CD8-positive, alpha-beta memory T cell (primary cell): ENCODE measurements at regions not wholly inside any gene's neighbourhood (a gene's known extent, or its start where the extent isn't known, plus 50 kb on each side); places are given as distances from the start of the nearest gene placed in this dataset.
"Not testable (repeated sequence)": the region's sequence is repeated elsewhere in the genome, so short reads cannot be mapped to it uniquely, and the experiment has no call there.

Source experiments
- CTCF ChIA-PET: fragments of 350-600 bp; sonication (Branson Sonifier 250); formaldehyde crosslinking; loops from one replicate; lab custom pipeline; 2021; ENCODE audit warnings: antibody characterized with exemption; lab: Charles Lee
- POLR2A ChIA-PET: fragments of 350-600 bp; sonication (Branson Sonifier 250); formaldehyde crosslinking; loops from one replicate; lab custom pipeline; 2021; ENCODE audit warnings: antibody characterized with exemption; lab: Charles Lee
- DNase-seq, 5 donors: peaks; one replicate each; pipeline versions ENCODE4 v3.0.0 to v3.0.0-alpha.2; 2020 to 2022; ENCODE audit warnings: mixed read lengths in 1 of 5
- H3K27ac ChIP-seq: one replicate; pipeline ENCODE4 v1.7.0; 2013; ENCODE audit warnings: low read depth, mild to moderate bottlenecking, low read length, moderate library complexity
- H3K27me3 ChIP-seq: 2 replicates; pipeline ENCODE4 v1.7.0; 2013; ENCODE audit warnings: low read length, mild to moderate bottlenecking; ENCODE audit not compliant: insufficient read depth, poor library complexity, severe bottlenecking
- H3K36me3 ChIP-seq: 2 replicates; pipeline ENCODE4 v1.7.0; 2013; ENCODE audit warnings: mild to moderate bottlenecking, low read length, moderate library complexity; ENCODE audit not compliant: insufficient read depth
- H3K4me1 ChIP-seq: 2 replicates; pipeline ENCODE4 v1.7.0; 2013; ENCODE audit warnings: mild to moderate bottlenecking, low read length, moderate library complexity; ENCODE audit not compliant: insufficient read depth
- H3K4me3 ChIP-seq: 2 replicates; pipeline ENCODE4 v1.7.0; 2013; ENCODE audit warnings: mild to moderate bottlenecking, low read length
- H3K9me3 ChIP-seq: 2 replicates; pipeline ENCODE4 v1.7.0; 2013; ENCODE audit warnings: mild to moderate bottlenecking, low read length
- H3K27ac Mint-ChIP-seq, 8 donors: one replicate each; pipeline ENCODE4 v1.8.0; 2020 to 2021; ENCODE audit warnings: mixed read lengths in 8 of 8, mild to moderate bottlenecking in 6 of 8, inconsistent platforms in 3 of 8, moderate library complexity in 3 of 8
- H3K27me3 Mint-ChIP-seq, 2 donors: one replicate each; pipeline ENCODE4 v1.8.0; 2020 to 2021; ENCODE audit warnings: mixed read lengths in 2 of 2, mild to moderate bottlenecking in 1 of 2, moderate library complexity in 1 of 2
- H3K36me3 Mint-ChIP-seq, 3 donors: one replicate each; pipeline ENCODE4 v1.8.0; 2020 to 2021; ENCODE audit warnings: mixed read lengths in 3 of 3, inconsistent platforms in 1 of 3, mild to moderate bottlenecking in 1 of 3
- H3K4me1 Mint-ChIP-seq, 3 donors: one replicate each; pipeline ENCODE4 v1.8.0; 2020 to 2021; ENCODE audit warnings: mixed read lengths in 3 of 3, inconsistent platforms in 1 of 3, mild to moderate bottlenecking in 1 of 3
- H3K4me3 Mint-ChIP-seq, 7 donors: one replicate each; pipeline ENCODE4 v1.8.0; 2020 to 2021; ENCODE audit warnings: mixed read lengths in 7 of 7, mild to moderate bottlenecking in 6 of 7, moderate library complexity in 4 of 7, inconsistent platforms in 2 of 7
- H3K9me3 Mint-ChIP-seq, 5 donors: one replicate each; pipeline ENCODE4 v1.8.0; 2020 to 2022; ENCODE audit warnings: mixed read lengths in 5 of 5, mild to moderate bottlenecking in 3 of 5, moderate library complexity in 2 of 5, inconsistent platforms in 1 of 5

DNA sequence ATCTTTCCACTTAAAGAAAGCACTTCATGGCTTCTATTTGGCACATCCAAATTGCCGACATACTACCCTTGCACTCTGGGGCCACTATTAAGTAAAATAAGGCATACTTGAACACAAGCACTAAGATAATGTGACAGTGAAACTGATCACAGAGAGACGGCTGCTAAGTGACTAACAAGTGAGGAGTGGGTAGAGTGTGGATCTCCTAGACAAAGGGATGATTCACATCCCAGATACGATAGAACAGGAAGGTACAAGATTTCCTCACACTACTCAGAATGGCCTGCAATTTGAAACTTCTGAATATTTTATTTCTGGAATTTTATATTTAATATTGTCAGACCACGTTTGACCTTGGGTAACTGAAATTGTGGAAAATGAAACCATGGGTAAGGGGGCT is 1721.8 kb upstream of the SPRY2 start:
- peaks cover 0 to 27% (median 6%) of the 10 kb centered on the region in 5 donors for H3K9me3 Mint-ChIP-seq
- no peaks in the 10 kb centered on the region for H3K36me3 ChIP-seq
- H3K4me1 Mint-ChIP-seq = no peaks in the 10 kb centered on the region
- no peak overlapping the region for H3K27ac ChIP-seq
- no peaks in the 10 kb centered on the region for H3K27me3 ChIP-seq
- no peak overlapping the region for H3K4me3 ChIP-seq
- no peaks in the 10 kb centered on the region for H3K4me1 ChIP-seq
- CTCF ChIA-PET = no interaction called here
- DNase-seq = no peak
- no peaks in the 10 kb centered on the region for H3K27me3 Mint-ChIP-seq
- H3K4me3 Mint-ChIP-seq = no peak overlapping the region
- no peak overlapping the region for H3K27ac Mint-ChIP-seq
- H3K9me3 ChIP-seq = no peaks in the 10 kb centered on the region
- POLR2A ChIA-PET = no interaction called here
- no peaks in the 10 kb centered on the region for H3K36me3 Mint-ChIP-seq

DNA sequence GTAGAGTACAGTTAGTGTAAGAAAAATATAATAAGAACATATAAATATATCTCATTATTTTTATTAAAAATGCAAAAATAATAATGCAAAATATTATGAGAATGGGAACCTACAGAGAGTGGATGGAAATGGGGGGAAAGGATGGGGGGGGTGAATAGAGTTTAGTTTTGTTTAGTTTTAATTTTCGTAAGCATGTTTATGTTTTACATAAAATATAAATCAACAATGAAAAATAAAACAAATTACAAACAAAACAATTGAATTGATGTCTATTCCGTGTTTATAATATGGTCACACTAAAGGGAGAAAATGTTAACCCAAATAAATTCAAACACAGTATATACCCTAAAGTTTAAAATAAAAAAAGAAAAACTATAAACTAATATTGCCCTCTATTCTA is 1717.4 kb upstream of the SPRY2 start:
- no peaks in the 10 kb centered on the region for H3K9me3 ChIP-seq
- no peaks in the 10 kb centered on the region for H3K4me1 ChIP-seq
- H3K27ac ChIP-seq = no peak overlapping the region
- H3K36me3 ChIP-seq = no peaks in the 10 kb centered on the region
- H3K27ac Mint-ChIP-seq = no peak overlapping the region
- no peak overlapping the region for H3K4me3 ChIP-seq
- POLR2A ChIA-PET = no interaction called here
- no peaks in the 10 kb centered on the region for H3K36me3 Mint-ChIP-seq
- no peak overlapping the region for H3K4me3 Mint-ChIP-seq
- H3K4me1 Mint-ChIP-seq = no peaks in the 10 kb centered on the region
- CTCF ChIA-PET = no interaction called here
- DNase-seq = no peak
- peaks cover 0 to 25% (median 3%) of the 10 kb centered on the region in 5 donors for H3K9me3 Mint-ChIP-seq
- no peaks in the 10 kb centered on the region for H3K27me3 ChIP-seq
- H3K27me3 Mint-ChIP-seq = no peaks in the 10 kb centered on the region

DNA sequence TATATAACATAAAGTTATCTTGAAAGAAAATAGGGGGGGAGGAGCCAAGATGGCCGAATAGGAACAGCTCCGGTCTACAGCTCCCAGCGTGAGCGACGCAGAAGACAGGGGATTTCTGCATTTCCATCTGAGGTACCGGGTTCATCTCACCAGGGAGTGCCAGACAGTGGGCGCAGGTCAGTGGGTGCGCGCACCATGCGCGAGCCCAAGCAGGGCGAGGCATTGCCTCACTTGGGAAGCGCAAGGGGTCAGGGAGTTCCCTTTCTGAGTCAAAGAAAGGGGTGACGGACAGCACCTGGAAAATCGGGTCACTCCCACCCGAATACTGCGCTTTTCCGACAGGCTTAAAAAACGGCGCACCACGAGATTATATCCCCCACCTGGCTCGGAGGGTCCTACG is 1704.4 kb upstream of the SPRY2 start:
- POLR2A ChIA-PET, DNase-seq, H3K36me3 Mint-ChIP-seq, H3K4me3 ChIP-seq, H3K27me3 Mint-ChIP-seq, H3K4me3 Mint-ChIP-seq, H3K36me3 ChIP-seq, H3K9me3 ChIP-seq, CTCF ChIA-PET, H3K27ac Mint-ChIP-seq, H3K27me3 ChIP-seq, H3K27ac ChIP-seq, H3K4me1 ChIP-seq, H3K4me1 Mint-ChIP-seq: not testable (repeated sequence)
- H3K9me3 Mint-ChIP-seq = peaks cover 2 to 21% (median 5%) of the 10 kb centered on the region in 5 donors

DNA sequence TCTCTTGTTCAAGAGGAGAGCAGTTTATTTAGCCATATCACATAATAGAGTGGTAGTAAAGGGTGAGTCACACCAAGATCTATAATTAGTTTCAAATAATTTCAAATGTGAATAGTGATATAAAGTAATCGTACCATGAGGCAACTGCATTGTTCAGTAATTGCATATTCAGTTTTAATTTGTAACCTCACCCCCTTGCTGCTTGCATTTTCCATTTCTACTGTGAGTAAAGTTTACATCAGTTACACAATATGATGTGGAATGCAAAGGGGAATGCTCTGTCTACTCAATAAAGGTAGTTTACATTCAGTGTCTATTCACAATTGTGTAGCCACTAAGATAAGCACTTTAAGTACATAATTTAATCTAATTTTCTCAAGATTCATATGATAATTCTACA is 1695.7 kb upstream of the SPRY2 start:
- ChIA-PET POLR2A (no interaction called here), CTCF (no interaction called here)
- Mint-ChIP-seq H3K36me3 (no peaks in the 10 kb centered on the region), H3K9me3 (peaks cover 2 to 45% (median 6%) of the 10 kb centered on the region in 5 donors), H3K4me1 (no peaks in the 10 kb centered on the region), H3K27ac (no peak overlapping the region), H3K4me3 (no peak overlapping the region), H3K27me3 (peaks cover 0 to 1% of the 10 kb centered on the region in 2 donors)
- H3K27ac ChIP-seq = no peak overlapping the region
- H3K4me3 ChIP-seq = no peak overlapping the region
- no peaks in the 10 kb centered on the region for H3K27me3 ChIP-seq
- H3K4me1 ChIP-seq = no peaks in the 10 kb centered on the region
- no peak for DNase-seq
- H3K36me3 ChIP-seq = no peaks in the 10 kb centered on the region
- H3K9me3 ChIP-seq = no peaks in the 10 kb centered on the region

DNA sequence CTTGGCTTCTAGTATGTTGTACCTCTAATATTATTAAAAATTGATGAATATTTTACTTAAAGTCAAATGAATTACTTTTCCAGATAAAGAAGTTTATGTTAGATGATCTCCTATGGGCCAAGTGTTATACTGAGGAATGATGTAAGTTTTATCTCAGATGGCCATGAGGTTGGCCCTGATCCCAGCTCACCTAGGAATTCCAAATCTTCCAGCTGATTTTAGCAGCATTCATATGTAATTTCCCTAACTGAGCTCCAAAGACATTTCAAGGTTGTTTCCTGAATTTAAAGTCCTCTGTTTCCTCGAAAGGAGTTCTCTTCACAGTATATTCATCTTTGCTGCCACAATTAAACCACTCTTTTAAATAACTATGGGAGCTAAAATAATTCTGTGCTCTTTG is 1670.4 kb upstream of the SPRY2 start:
- no peaks in the 10 kb centered on the region for H3K27me3 ChIP-seq
- H3K27me3 Mint-ChIP-seq = no peaks in the 10 kb centered on the region

DNA sequence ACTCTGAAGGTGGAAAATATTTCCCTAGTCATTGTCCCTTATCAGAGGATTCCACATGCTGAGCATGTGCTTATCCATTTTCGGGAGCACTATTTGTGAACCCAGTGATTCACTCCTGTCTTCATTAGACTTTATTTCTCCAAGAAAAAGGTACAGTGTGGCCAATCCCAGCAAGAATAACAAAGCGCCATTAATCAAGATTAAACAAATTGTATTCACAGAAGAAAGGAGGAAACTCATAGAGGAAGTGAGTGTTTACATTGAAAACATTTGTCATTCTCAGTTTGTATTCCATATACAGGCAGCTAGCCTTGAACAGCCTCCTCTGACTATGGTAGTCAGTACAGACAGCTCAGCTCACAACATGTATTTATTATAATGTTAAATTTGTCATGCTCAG is 1669.9 kb upstream of the SPRY2 start:
- no peaks in the 10 kb centered on the region for H3K4me1 Mint-ChIP-seq
- peaks cover 0 to 13% (median 6%) of the 10 kb centered on the region in 5 donors for H3K9me3 Mint-ChIP-seq
- Histone ChIP-seq H3K9me3 (no peaks in the 10 kb centered on the region), H3K4me3 (no peak overlapping the region), H3K4me1 (no peaks in the 10 kb centered on the region), H3K36me3 (no peaks in the 10 kb centered on the region), H3K27me3 (no peaks in the 10 kb centered on the region), H3K27ac (no peak overlapping the region)
- ChIA-PET CTCF (no interaction called here), POLR2A (no interaction called here)
- H3K4me3 Mint-ChIP-seq = no peak overlapping the region
- no peaks in the 10 kb centered on the region for H3K27me3 Mint-ChIP-seq
- H3K36me3 Mint-ChIP-seq = no peaks in the 10 kb centered on the region
- DNase-seq = no peak
- H3K27ac Mint-ChIP-seq = no peak overlapping the region

More for the DNA sequence above, 1670.4 kb upstream of the SPRY2 start:
- H3K9me3 Mint-ChIP-seq = peaks cover 0 to 13% (median 6%) of the 10 kb centered on the region in 5 donors
- no peak for DNase-seq
- H3K36me3 Mint-ChIP-seq = no peaks in the 10 kb centered on the region
- no peaks in the 10 kb centered on the region for H3K9me3 ChIP-seq
- ChIA-PET POLR2A (no interaction called here), CTCF (no interaction called here)
- no peaks in the 10 kb centered on the region for H3K36me3 ChIP-seq
- H3K4me3 Mint-ChIP-seq = no peak overlapping the region
- no peak overlapping the region for H3K27ac ChIP-seq
- no peaks in the 10 kb centered on the region for H3K4me1 ChIP-seq
- H3K4me3 ChIP-seq = no peak overlapping the region
- no peaks in the 10 kb centered on the region for H3K4me1 Mint-ChIP-seq
- H3K27ac Mint-ChIP-seq = no peak overlapping the region

DNA sequence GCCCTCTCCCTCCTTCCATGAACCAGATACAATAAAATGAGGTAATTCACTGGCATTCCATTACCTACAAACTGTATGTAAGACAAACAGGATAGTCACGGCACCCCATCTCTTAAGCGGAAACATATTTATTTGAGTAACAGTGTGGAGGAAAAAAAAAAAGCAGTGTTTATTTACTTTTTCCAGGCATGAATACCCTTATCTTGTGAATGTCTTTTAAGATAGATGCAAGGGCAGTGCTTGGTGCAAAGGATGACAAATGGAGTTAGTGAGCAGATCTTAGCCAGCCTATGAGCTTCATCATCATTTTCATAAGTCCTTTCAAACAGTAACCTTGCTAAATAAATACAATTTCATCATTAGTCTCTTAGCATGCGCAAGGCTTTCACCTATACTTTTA is 1661.8 kb upstream of the SPRY2 start:
- no peak for DNase-seq
- no peak overlapping the region for H3K4me3 Mint-ChIP-seq
- CTCF ChIA-PET = no interaction called here
- no peaks in the 10 kb centered on the region for H3K36me3 Mint-ChIP-seq
- Histone ChIP-seq H3K4me3 (no peak overlapping the region), H3K27me3 (no peaks in the 10 kb centered on the region), H3K36me3 (no peaks in the 10 kb centered on the region), H3K27ac (no peak overlapping the region), H3K9me3 (no peaks in the 10 kb centered on the region), H3K4me1 (no peaks in the 10 kb centered on the region)
- H3K27ac Mint-ChIP-seq = no peak overlapping the region
- POLR2A ChIA-PET = no interaction called here
- no peaks in the 10 kb centered on the region for H3K27me3 Mint-ChIP-seq
- H3K9me3 Mint-ChIP-seq = peaks cover 0 to 32% (median 5%) of the 10 kb centered on the region in 5 donors
- no peaks in the 10 kb centered on the region for H3K4me1 Mint-ChIP-seq

DNA sequence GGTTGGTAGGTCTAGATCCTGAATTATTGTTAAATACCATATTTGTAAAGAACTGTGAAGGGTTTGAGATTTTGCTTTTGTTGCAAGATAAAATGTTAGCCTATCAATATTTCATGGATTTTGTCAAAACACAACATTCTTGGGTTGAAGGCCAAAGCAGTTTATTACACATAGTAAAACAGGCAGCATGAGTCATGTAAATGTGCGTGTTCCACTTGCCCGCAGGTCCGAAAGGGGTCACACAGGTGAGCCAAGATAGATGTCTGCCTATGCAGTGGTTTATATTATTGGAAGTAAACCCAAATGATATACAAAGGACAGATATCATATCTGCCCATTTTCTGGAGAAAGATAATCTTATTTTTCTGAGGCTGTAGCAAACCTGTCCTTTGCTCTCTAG is 1654.4 kb upstream of the SPRY2 start:
- no peaks in the 10 kb centered on the region for H3K27me3 ChIP-seq
- CTCF ChIA-PET = no interaction called here
- Mint-ChIP-seq H3K27ac (no peak overlapping the region), H3K27me3 (no peaks in the 10 kb centered on the region), H3K4me1 (no peaks in the 10 kb centered on the region), H3K4me3 (no peak overlapping the region), H3K9me3 (peaks cover 0 to 21% (median 1%) of the 10 kb centered on the region in 5 donors), H3K36me3 (no peaks in the 10 kb centered on the region)
- DNase-seq = no peak
- H3K27ac ChIP-seq = no peak overlapping the region
- H3K4me1 ChIP-seq = no peaks in the 10 kb centered on the region
- POLR2A ChIA-PET = no interaction called here
- no peak overlapping the region for H3K4me3 ChIP-seq
- H3K36me3 ChIP-seq = no peaks in the 10 kb centered on the region
- H3K9me3 ChIP-seq = no peaks in the 10 kb centered on the region

DNA sequence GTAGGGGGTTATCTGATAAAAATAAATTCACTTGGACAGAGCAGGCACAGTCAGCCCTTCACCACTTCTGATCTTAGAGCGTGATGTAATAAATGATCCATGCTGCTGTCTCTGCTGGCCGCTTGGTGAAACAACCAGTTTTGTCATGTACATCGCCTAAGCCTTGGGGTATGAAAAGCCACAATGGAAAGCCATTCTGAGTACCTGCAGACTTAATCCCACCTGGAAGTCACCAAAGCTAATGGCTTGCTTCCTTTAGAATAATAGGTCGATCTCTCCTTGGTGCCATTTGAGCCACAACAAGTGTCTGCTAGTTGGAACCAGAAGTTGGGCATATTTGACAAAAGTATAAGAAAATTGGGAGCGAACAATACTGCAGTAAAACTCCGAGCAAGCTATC is 1649.7 kb upstream of the SPRY2 start:
- H3K4me1 ChIP-seq = no peaks in the 10 kb centered on the region
- Mint-ChIP-seq H3K36me3 (no peaks in the 10 kb centered on the region), H3K4me1 (no peaks in the 10 kb centered on the region), H3K4me3 (no peak overlapping the region), H3K27me3 (no peaks in the 10 kb centered on the region), H3K9me3 (peaks cover 3 to 22% (median 12%) of the 10 kb centered on the region in 5 donors), H3K27ac (no peak overlapping the region)
- ChIA-PET POLR2A (no interaction called here), CTCF (no interaction called here)
- no peak overlapping the region for H3K4me3 ChIP-seq
- H3K9me3 ChIP-seq = no peaks in the 10 kb centered on the region
- H3K27ac ChIP-seq = no peak overlapping the region
- no peaks in the 10 kb centered on the region for H3K27me3 ChIP-seq
- no peak for DNase-seq
- no peaks in the 10 kb centered on the region for H3K36me3 ChIP-seq
